ENCODE measurements at regions not wholly inside any gene's neighbourhood (a gene's known extent, or its start where the extent isn't known, plus 50 kb on each side); places are given as distances from the start of the nearest gene placed in this dataset.
A peak's percentile ranks its signal among the peaks of the same experiment; 100 is the strongest.

- peak; percentile 40 for DNase-seq (ENCODE audit: low read depth, low spot score)
Observed at GRCh38 chr9:89996116-89996515, 391.3 kb downstream of the GADD45G start.

- DNase-seq (ENCODE audit: low read depth, low spot score), result no peak
Observed at GRCh38 chr9:89996773-89997172, 392.0 kb downstream of the GADD45G start.

- DNase-seq (ENCODE audit: low read depth, low spot score), result no peak
Observed at GRCh38 chr9:89998633-89999032, 393.8 kb downstream of the GADD45G start.

GRCh38 chr9:89999176-89999533, 394.3 kb downstream of the GADD45G start:
- no peak for DNase-seq (ENCODE audit: low read depth, low spot score)

- DNase-seq (ENCODE audit: low read depth, low spot score), result peak; percentile 6
Observed at GRCh38 chr9:89999534-90000370, 394.9 kb downstream of the GADD45G start.

GRCh38 chr9:90000925-90001324, 396.1 kb downstream of the GADD45G start:
- no peak for DNase-seq (ENCODE audit: low read depth, low spot score)

GRCh38 chr9:90001747-90002146, 396.9 kb downstream of the GADD45G start:
- no peak for DNase-seq (ENCODE audit: low read depth, low spot score)

- DNase-seq (ENCODE audit: low read depth, low spot score), result no peak
Observed at GRCh38 chr9:90002397-90003271, 397.8 kb downstream of the GADD45G start.

- no peak for DNase-seq (ENCODE audit: low read depth, low spot score)
Observed at GRCh38 chr9:90005388-90005787, 400.6 kb downstream of the GADD45G start.

GRCh38 chr9:90007516-90008440, 403.0 kb downstream of the GADD45G start:
- peak; percentile 72 for DNase-seq (ENCODE audit: low read depth, low spot score)

GRCh38 chr9:90009447-90009846, 404.6 kb downstream of the GADD45G start:
- no peak for DNase-seq (ENCODE audit: low read depth, low spot score)

GRCh38 chr9:90010793-90011192, 406.0 kb downstream of the GADD45G start:
- DNase-seq (ENCODE audit: low read depth, low spot score), result no peak

GRCh38 chr9:90012949-90013348, 408.1 kb downstream of the GADD45G start:
- DNase-seq (ENCODE audit: low read depth, low spot score), result no peak

- no peak for DNase-seq (ENCODE audit: low read depth, low spot score)
Observed at GRCh38 chr9:90013778-90014177, 409.0 kb downstream of the GADD45G start.

- no peak for DNase-seq (ENCODE audit: low read depth, low spot score)
Observed at GRCh38 chr9:90014421-90014820, 409.6 kb downstream of the GADD45G start.

- no peak for DNase-seq (ENCODE audit: low read depth, low spot score)
Observed at GRCh38 chr9:90016272-90016671, 411.5 kb downstream of the GADD45G start.

GRCh38 chr9:90017679-90018078, 412.9 kb downstream of the GADD45G start:
- no peak for DNase-seq (ENCODE audit: low read depth, low spot score)

GRCh38 chr9:90018688-90019087, 413.9 kb downstream of the GADD45G start:
- no peak for DNase-seq (ENCODE audit: low read depth, low spot score)

GRCh38 chr9:90019626-90020025, 414.8 kb downstream of the GADD45G start:
- no peak for DNase-seq (ENCODE audit: low read depth, low spot score)

GRCh38 chr9:90020276-90020871, 415.6 kb downstream of the GADD45G start:
- no peak for DNase-seq (ENCODE audit: low read depth, low spot score)

GRCh38 chr9:90021216-90021906, 416.5 kb downstream of the GADD45G start:
- no peak for DNase-seq (ENCODE audit: low read depth, low spot score)

Data from ELF-1 (cell line).